ENCODE measurements at regions not wholly inside any gene's neighbourhood (a gene's known extent, or its start where the extent isn't known, plus 50 kb on each side); places are given as distances from the start of the nearest gene placed in this dataset.
"Not testable (repeated sequence)": the region's sequence is repeated elsewhere in the genome, so short reads cannot be mapped to it uniquely, and the experiment has no call there.

DNA sequence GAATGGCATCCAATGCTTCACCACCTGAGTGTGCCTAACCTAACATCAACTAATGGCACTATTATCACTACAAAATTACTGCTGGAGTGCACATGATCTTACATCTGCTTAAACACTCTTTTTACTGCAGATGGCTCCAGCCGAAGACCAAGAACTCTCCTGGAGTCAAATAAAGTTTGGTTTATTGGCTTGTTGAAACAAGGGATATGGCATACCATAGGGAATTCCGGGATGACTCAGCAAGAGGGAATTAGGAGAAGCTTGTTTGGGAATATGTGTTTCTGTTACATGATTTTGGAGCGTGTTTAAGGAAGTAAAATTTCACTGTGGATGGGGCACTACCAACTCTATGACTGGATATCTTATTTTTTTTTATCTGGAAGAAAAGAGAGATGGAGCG, 872.6 kb downstream of the DTWD2 start:
- no peak for DNase-seq (ENCODE audit: insufficient read length)
- no peak for TF ChIP-seq POLR2A (IDR thresholded peaks at IDR 0.05; ENCODE audit: low read depth, low read length)
- FAIRE-seq, result no peak

DNA sequence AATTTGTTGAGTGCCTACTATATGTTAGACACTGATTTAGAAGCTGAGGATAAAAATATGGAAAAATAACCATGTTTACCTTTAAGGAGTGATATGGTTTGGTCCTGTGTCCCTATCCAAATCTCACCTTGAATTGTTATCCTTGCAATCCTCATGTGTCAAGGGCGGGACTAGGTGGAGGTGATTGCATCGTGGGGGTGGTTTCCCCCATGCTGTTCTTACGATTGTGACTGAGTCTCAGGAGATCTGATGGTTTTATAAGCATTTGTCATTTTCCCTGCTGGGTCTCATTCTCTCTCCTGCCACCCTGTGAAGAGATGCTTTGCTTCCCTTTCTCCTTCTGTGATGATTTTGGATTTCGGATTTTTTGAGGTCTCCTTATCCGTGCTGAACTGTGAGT, 876.4 kb downstream of the DTWD2 start:
- TF ChIP-seq TAF1 (IDR thresholded peaks at IDR 0.05; ENCODE audit: borderline replicate concordance, low read depth, low read length) (no peak), POLR2A (IDR thresholded peaks at IDR 0.05; ENCODE audit: low read depth, low read length) (no peak), POLR2AphosphoS5 (IDR thresholded peaks at IDR 0.05; ENCODE audit: low read depth, low read length) (no peak)
- FAIRE-seq (no peak), DNase-seq (ENCODE audit: insufficient read length) (no peak)

DNA sequence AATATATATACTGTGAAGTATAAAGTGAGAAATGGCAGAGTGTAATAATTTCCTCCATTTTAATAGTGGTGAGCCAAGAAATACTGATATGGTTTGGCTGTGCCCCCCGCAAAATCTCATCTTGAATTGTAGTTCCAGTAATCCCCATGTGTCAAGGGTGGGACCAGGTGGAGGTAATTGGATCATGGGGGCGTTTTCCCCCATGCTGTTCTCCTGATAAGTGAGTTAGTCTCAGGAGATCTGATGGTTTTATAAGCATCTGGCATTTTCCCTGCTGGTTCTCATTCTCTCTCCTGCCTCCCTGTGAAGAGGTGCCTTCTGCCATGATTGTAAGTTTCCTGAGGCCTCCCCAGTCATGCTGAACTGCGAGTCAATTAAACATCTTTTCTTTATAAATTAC, 881.1 kb downstream of the DTWD2 start:
- not testable (repeated sequence) for DNase-seq (ENCODE audit: insufficient read length); FAIRE-seq

DNA sequence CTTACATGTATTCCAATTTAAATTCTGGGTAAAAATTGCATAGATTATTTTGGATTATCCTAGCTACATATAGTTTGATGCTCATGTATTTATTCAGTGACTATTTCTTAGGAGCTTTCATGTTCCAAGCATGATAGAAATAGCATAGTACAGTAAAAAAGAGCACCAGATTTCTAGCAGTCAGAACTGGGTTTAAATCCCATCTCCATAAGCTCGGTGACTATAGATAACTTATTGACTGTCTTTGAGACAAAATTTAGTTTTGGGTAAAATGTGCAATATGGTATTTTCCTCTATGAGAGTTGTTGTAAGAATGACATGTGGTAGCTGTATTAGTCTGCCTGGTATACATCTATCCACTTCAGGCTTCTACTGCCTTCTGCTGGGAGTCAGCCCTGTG, 889.6 kb downstream of the DTWD2 start:
- TF ChIP-seq POLR2AphosphoS5 (IDR thresholded peaks at IDR 0.05; ENCODE audit: low read depth, low read length) (no peak), POLR2A (IDR thresholded peaks at IDR 0.05; ENCODE audit: low read depth, low read length) (no peak), TAF1 (IDR thresholded peaks at IDR 0.05; ENCODE audit: borderline replicate concordance, low read depth, low read length) (no peak)
- FAIRE-seq (no peak), DNase-seq (ENCODE audit: insufficient read length) (no peak)

DNA sequence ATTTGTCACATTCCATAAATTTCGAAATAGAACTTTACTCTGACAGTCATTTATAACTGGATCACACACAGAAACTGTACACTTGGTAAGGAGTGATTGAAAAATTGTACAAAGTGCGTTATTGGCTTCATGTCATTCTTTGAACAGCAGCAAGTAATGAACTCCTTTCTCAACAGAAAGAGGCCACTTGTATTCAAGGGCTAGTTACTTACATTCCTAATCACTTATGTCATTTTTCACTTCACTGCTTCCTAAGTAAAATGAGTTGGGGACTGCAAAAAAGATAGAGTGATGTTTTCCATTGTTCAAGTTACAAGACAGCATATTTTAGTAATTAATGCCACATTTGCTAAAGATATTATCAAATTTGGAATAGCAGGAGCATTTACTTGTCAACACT, 893.2 kb downstream of the DTWD2 start:
- DNase-seq (ENCODE audit: insufficient read length) (no peak), FAIRE-seq (no peak)
- TF ChIP-seq TAF1 (IDR thresholded peaks at IDR 0.05; ENCODE audit: borderline replicate concordance, low read depth, low read length), result no peak
- no peak for TF ChIP-seq POLR2AphosphoS5 (IDR thresholded peaks at IDR 0.05; ENCODE audit: low read depth, low read length)
- TF ChIP-seq POLR2A (IDR thresholded peaks at IDR 0.05; ENCODE audit: low read depth, low read length), result no peak

DNA sequence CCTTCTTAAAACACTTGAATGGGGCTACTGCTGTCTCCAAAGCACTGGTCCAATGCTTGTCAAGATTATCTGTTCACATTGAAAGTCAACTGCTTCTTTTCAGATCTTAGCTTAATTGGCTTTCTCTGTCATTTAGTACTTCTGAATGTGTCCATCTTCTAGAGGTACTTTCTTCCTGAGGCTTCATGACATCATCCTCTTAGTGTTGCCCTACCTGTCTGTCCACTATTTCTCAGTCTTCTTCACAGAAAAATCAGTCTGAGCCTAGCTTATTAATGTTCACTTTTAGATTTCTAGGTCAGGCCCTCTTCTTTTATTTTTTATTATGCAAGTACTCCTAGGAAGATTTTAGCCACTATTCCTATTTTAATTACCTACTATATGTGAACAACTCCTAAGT, 899.9 kb downstream of the DTWD2 start:
- TF ChIP-seq POLR2A (IDR thresholded peaks at IDR 0.05; ENCODE audit: low read depth, low read length) (no peak), TAF1 (IDR thresholded peaks at IDR 0.05; ENCODE audit: borderline replicate concordance, low read depth, low read length) (no peak), POLR2AphosphoS5 (IDR thresholded peaks at IDR 0.05; ENCODE audit: low read depth, low read length) (no peak)
- DNase-seq (ENCODE audit: insufficient read length), result no peak
- no peak for FAIRE-seq

DNA sequence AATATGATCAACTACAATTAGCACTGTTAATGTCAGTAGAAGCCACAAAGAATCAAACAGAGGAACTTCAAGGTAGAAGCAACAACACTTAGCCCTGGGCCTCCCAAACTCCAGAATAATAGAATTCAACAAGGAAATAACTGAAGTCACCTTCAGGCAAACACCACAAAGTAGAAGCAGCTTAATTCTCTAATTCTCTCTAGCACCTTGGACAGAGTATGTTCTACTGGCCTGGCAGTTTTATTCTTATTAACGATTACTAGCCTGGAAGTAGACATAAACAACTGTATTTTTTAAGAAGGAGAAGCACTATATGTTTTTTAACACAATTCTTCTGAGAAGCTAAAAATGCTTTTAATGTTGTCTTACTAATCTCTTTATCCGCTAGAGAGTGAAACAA, 911.9 kb downstream of the DTWD2 start:
- FAIRE-seq (no peak), DNase-seq (ENCODE audit: insufficient read length) (no peak)

DNA sequence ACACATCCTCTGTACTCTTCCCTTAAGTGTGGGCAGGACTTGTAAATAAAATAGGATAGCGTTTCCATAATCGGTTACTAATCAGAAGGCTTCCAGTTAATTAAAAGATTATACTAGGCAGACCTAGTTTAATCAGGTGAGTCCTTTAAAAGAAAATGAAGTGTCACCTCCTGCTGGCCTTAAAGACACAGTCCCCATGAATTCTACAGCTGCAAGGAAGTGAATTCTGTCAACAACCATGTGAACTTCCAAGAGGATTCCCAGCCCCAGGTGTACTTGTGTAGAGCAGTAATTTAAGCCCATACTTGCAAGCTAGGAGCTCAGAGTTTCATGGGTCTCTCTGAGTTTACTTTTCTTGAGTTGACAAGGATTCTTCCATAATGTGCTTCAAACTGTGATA, 918.3 kb downstream of the DTWD2 start:
- TF ChIP-seq POLR2AphosphoS5 (IDR thresholded peaks at IDR 0.05; ENCODE audit: low read depth, low read length) (no peak), POLR2A (IDR thresholded peaks at IDR 0.05; ENCODE audit: low read depth, low read length) (no peak), TAF1 (IDR thresholded peaks at IDR 0.05; ENCODE audit: borderline replicate concordance, low read depth, low read length) (no peak)
- DNase-seq (ENCODE audit: insufficient read length), result no peak
- FAIRE-seq, result no peak

More for the DNA sequence above, 911.9 kb downstream of the DTWD2 start:
- TF ChIP-seq TAF1 (IDR thresholded peaks at IDR 0.05; ENCODE audit: borderline replicate concordance, low read depth, low read length) (no peak), POLR2AphosphoS5 (IDR thresholded peaks at IDR 0.05; ENCODE audit: low read depth, low read length) (no peak), POLR2A (IDR thresholded peaks at IDR 0.05; ENCODE audit: low read depth, low read length) (no peak)

DNA sequence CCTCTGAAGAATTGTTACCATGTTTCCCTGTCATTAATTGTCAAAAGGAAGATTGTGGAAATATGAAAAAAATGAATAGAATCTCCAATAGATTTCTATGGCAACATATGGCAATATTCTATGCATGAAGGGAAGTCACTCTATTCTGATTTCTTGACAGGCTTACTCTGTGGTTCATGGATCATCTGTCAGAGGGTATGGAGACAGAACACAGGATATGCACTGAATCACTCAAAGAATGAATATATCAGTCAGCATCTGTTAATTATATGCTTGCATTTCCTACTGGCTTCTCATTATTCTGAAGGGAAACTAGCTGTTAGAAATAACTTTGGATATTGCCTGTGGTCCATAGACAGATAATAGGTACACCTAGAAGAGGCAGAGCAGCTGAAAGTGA, 918.9 kb downstream of the DTWD2 start:
- no peak for FAIRE-seq
- no peak for DNase-seq (ENCODE audit: insufficient read length)

DNA sequence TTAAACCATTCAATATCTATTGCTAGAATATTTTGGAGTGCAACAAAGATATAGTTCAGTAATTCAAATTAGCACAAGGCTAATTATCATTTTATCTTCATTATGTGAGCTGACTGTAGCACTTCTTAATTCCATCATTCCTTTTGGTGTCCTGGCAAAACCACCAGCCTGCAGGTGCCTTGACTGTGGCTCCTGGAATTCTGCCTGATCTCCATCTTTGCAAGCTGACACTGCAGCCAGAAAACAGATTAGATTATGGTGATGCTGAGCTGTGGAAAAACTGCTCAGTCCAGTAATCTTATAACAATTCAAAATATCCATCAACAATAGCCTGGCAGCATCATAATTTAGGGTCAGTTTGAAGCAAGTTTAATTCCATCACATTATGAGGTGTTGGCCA, 919.5 kb downstream of the DTWD2 start:
- FAIRE-seq (no peak), DNase-seq (ENCODE audit: insufficient read length) (no peak)
- TF ChIP-seq TAF1 (IDR thresholded peaks at IDR 0.05; ENCODE audit: borderline replicate concordance, low read depth, low read length) (no peak), POLR2AphosphoS5 (IDR thresholded peaks at IDR 0.05; ENCODE audit: low read depth, low read length) (no peak)

More for the DNA sequence above, 918.9 kb downstream of the DTWD2 start:
- TF ChIP-seq POLR2A (IDR thresholded peaks at IDR 0.05; ENCODE audit: low read depth, low read length) (no peak), POLR2AphosphoS5 (IDR thresholded peaks at IDR 0.05; ENCODE audit: low read depth, low read length) (no peak), TAF1 (IDR thresholded peaks at IDR 0.05; ENCODE audit: borderline replicate concordance, low read depth, low read length) (no peak)

DNA sequence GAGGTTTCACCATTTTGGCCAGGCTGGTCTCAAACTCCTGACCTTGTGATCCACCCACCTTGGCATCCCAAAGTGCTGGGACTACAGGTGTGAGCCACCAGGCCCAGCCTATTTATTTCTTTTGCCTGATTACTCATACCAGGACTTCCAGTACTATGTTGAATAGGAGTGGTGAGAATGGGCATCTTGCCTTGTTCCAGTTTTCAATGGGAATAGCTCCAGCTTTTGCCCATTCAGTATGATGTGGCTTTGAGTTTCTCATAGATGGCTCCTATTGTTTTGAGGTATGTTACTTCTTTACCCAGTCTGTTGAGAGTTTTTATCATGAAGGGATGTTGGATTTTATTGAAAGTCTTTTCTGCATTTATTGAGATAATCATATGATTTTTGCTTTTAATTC, 924.5 kb downstream of the DTWD2 start:
- FAIRE-seq; DNase-seq (ENCODE audit: insufficient read length): not testable (repeated sequence)

DNA sequence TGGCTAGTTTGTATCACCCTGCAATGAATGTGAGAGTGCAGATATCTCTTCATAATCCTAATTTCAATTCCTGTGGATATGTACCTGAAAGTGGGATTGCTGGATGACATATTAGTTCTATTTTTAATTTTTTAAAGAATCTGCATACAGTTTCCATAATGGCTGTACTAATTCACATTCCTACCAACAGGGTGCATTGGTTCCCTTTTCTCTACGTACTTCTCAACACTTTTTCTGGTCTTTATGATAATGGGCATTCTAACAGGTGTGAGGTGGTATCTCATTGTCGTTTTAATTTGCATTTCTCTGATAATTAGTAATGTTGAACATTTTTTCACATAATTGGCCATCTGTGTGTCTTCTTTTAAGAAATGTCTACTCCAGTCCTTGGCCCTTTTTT, 927.5 kb downstream of the DTWD2 start:
- no peak for DNase-seq (ENCODE audit: insufficient read length)
- TF ChIP-seq TAF1 (IDR thresholded peaks at IDR 0.05; ENCODE audit: borderline replicate concordance, low read depth, low read length) (no peak), POLR2AphosphoS5 (IDR thresholded peaks at IDR 0.05; ENCODE audit: low read depth, low read length) (no peak), POLR2A (IDR thresholded peaks at IDR 0.05; ENCODE audit: low read depth, low read length) (no peak)
- FAIRE-seq, result no peak

DNA sequence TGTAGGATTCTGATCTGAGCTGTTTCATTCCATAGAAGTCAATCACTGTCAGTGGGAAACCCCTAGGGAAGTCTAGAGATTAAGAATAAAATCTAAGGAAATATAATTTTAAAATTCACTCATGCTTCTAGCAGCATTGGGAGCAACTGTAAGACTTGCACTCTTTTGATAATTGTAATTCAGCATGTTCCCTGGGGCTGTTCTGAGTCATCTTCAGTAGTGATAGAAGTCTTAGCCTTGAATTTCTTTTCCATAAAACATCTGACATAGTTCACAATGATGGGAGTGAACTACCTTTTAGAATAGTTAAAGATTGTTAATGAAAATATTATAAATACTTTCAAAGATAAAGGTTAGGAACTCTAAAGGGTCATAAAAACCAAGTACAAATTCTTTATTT, 935.8 kb downstream of the DTWD2 start:
- DNase-seq (ENCODE audit: insufficient read length) (no peak), FAIRE-seq (no peak)
- no peak for TF ChIP-seq POLR2A (IDR thresholded peaks at IDR 0.05; ENCODE audit: low read depth, low read length)
- no peak for TF ChIP-seq POLR2AphosphoS5 (IDR thresholded peaks at IDR 0.05; ENCODE audit: low read depth, low read length)
- no peak for TF ChIP-seq TAF1 (IDR thresholded peaks at IDR 0.05; ENCODE audit: borderline replicate concordance, low read depth, low read length)

DNA sequence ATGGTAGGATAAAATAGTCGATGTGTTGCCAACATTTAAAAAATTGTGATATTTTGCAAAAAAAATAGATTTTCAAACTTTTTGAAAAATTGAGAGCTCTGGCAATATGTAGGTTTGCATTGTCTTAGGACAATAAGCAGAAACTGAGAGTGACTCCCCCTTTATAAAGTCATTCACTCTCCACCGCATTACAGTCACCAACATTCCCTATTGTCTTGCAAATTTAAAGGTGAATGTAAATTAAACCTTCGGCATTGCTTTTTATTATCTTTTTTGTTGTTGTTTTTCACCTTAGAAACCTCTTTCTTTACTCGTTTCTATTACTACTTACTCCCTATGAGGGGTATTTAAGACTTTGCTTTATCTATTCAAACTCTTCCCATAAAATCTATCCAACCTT, 944.2 kb downstream of the DTWD2 start:
- DNase-seq (ENCODE audit: insufficient read length), result no peak
- TF ChIP-seq POLR2A (IDR thresholded peaks at IDR 0.05; ENCODE audit: low read depth, low read length) (no peak), TAF1 (IDR thresholded peaks at IDR 0.05; ENCODE audit: borderline replicate concordance, low read depth, low read length) (no peak), POLR2AphosphoS5 (IDR thresholded peaks at IDR 0.05; ENCODE audit: low read depth, low read length) (no peak)
- no peak for FAIRE-seq

Data from GM12892 (cell line).